H1 (cell line): ENCODE measurements at regions not wholly inside any gene's neighbourhood (a gene's known extent, or its start where the extent isn't known, plus 50 kb on each side); places are given as distances from the start of the nearest gene placed in this dataset.

Source experiments
- CTCF ChIA-PET: fragments of 300-600 bp; sonication (Branson Sonifier 250); formaldehyde crosslinking; loops from one replicate; lab custom pipeline; 2021; ENCODE audit not compliant: partially characterized antibody; lab: Charles Lee
- POLR2A ChIA-PET: fragments of 300-600 bp; sonication (Branson Sonifier 250); formaldehyde crosslinking; loops from one replicate; lab custom pipeline; 2021; ENCODE audit warnings: inconsistent platforms; ENCODE audit not compliant: partially characterized antibody; lab: Charles Lee
- DNase-seq, 2 experiments: peaks; one replicate each; pipeline versions ENCODE4 v3.0.0 to v3.0.0-alpha.2; 2010 to 2022; ENCODE audit warnings: low spot score in 2 of 2, low read depth in 1 of 2, mixed read lengths in 1 of 2
- FAIRE-seq: peaks from 2 replicates; lab custom pipeline; 2011; peaks lifted over from hg19 to GRCh38; lab: Jason Lieb, UNC
- H2AFZ ChIP-seq: 2 replicates; pipeline ENCODE4 v1.8.1; 2012; ENCODE audit warnings: low read length, inconsistent platforms
- H2AK5ac ChIP-seq: 2 replicates; pipeline ENCODE4 v1.6.1; 2013; ENCODE audit warnings: low read depth, low read length
- H2BK120ac ChIP-seq: replicated peaks from 2 replicates; pipeline ENCODE3; 2013; ENCODE audit warnings: low read depth, low read length, inconsistent platforms
- H2BK12ac ChIP-seq: 2 replicates; pipeline ENCODE4 v1.6.1; 2013; ENCODE audit warnings: low read depth, low read length
- H2BK15ac ChIP-seq: 2 replicates; pipeline ENCODE4 v1.6.1; 2013; ENCODE audit warnings: low read length
- H2BK20ac ChIP-seq: 2 replicates; pipeline ENCODE4 v1.6.1; 2013; ENCODE audit warnings: low read length
- H2BK5ac ChIP-seq: 2 replicates; pipeline ENCODE4 v1.6.1; 2013; ENCODE audit warnings: low read depth, low read length
- H3K14ac ChIP-seq: 2 replicates; pipeline ENCODE4 v1.6.1; 2013; ENCODE audit warnings: inconsistent platforms; ENCODE audit not compliant: insufficient read length
- H3K18ac ChIP-seq: 2 replicates; pipeline ENCODE4 v1.6.1; 2013; ENCODE audit warnings: low read length; ENCODE audit errors: extremely low read depth
- H3K23ac ChIP-seq: 2 replicates; pipeline ENCODE4 v1.6.1; 2013; ENCODE audit warnings: inconsistent platforms; ENCODE audit not compliant: insufficient read length
- H3K23me2 ChIP-seq: 2 replicates; pipeline ENCODE4 v1.6.1; 2013; ENCODE audit warnings: low read depth, low read length
- H3K27ac ChIP-seq: 2 replicates; pipeline ENCODE4 v1.6.1; 2011; ENCODE audit warnings: low read depth, low read length, inconsistent platforms
- H3K27me3 ChIP-seq, 4 experiments: replicated peaks in 1 of 4; 1 replicate in 1 of 4; 2 replicates in 3 of 4; pipeline versions ENCODE4 v1.6.1 to v1.8.1; 2011 to 2013; ENCODE audit warnings: low read length in 3 of 4, mild to moderate bottlenecking in 3 of 4, inconsistent platforms in 2 of 4, mixed read lengths in 2 of 4, moderate library complexity in 1 of 4; ENCODE audit not compliant: control insufficient read depth in 3 of 4, insufficient read depth in 3 of 4; ENCODE audit errors: extremely low read depth in 1 of 4
- H3K36me3 ChIP-seq, 4 experiments: 2 replicates each; pipeline versions ENCODE4 v1.6.1 to v1.8.1; 2011 to 2013; ENCODE audit warnings: mild to moderate bottlenecking in 4 of 4, low read length in 3 of 4, moderate library complexity in 2 of 4, control low read depth in 1 of 4, inconsistent platforms in 1 of 4; ENCODE audit not compliant: insufficient read depth in 4 of 4, control insufficient read depth in 2 of 4
- H3K4ac ChIP-seq: replicated peaks from 2 replicates; pipeline ENCODE3; 2013; ENCODE audit warnings: low read length, low read depth, mixed read lengths, inconsistent platforms; ENCODE audit not compliant: insufficient read length
- H3K4me1 ChIP-seq, 4 experiments: replicated peaks in 1 of 4; 1 replicate in 1 of 4; 2 replicates in 3 of 4; pipeline versions ENCODE4 v1.6.1 to v1.8.1; 2011 to 2013; ENCODE audit warnings: low read length in 3 of 4, inconsistent platforms in 2 of 4, mixed read lengths in 1 of 4; ENCODE audit not compliant: insufficient read depth in 4 of 4, control insufficient read depth in 3 of 4
- H3K4me2 ChIP-seq, 2 experiments: 2 replicates each; pipeline versions ENCODE4 v1.6.1 to v1.8.1; 2011 to 2013; ENCODE audit warnings: low read depth in 2 of 2, low read length in 2 of 2, control low read depth in 1 of 2, inconsistent platforms in 1 of 2, mild to moderate bottlenecking in 1 of 2; ENCODE audit not compliant: insufficient read depth in 1 of 2
- H3K4me3 ChIP-seq, 4 experiments: fragments of 200-600, 300-600 bp in 1 of 4; sonication (generic), shearing (Covaris generic), sonication (Bioruptor Twin) in 1 of 4; 2 replicates each; pipeline versions ENCODE4 v1.5.1 to v1.8.1; 2011 to 2016; ENCODE audit warnings: low read length in 4 of 4, low read depth in 3 of 4, control low read depth in 2 of 4, inconsistent platforms in 2 of 4, mild to moderate bottlenecking in 2 of 4, mixed read lengths in 1 of 4, moderate library complexity in 1 of 4; ENCODE audit not compliant: insufficient read depth in 2 of 4; ENCODE audit errors: extremely low read depth in 1 of 4
- H3K56ac ChIP-seq: replicated peaks from 2 replicates; pipeline ENCODE3; 2013; ENCODE audit warnings: low read depth, mild to moderate bottlenecking, mixed read lengths, low read length, inconsistent platforms; ENCODE audit not compliant: insufficient read length
- H3K79me1 ChIP-seq: 2 replicates; pipeline ENCODE4 v1.6.1; 2013; ENCODE audit warnings: low read depth, low read length, control low read depth
- H3K79me2 ChIP-seq, 2 experiments: 2 replicates each; pipeline versions ENCODE4 v1.6.1 to v1.8.1; 2012 to 2013; ENCODE audit warnings: low read length in 2 of 2, mild to moderate bottlenecking in 2 of 2, inconsistent platforms in 1 of 2; ENCODE audit not compliant: insufficient read depth in 2 of 2, control insufficient read depth in 1 of 2
- H3K9ac ChIP-seq, 4 experiments: replicated peaks in 1 of 4; 1 replicate in 1 of 4; 2 replicates in 3 of 4; pipeline versions ENCODE4 v1.6.1 to v1.8.1; 2011 to 2013; ENCODE audit warnings: low read depth in 3 of 4, low read length in 3 of 4, control low read depth in 2 of 4, mild to moderate bottlenecking in 2 of 4, moderate library complexity in 2 of 4, inconsistent platforms in 1 of 4; ENCODE audit errors: extremely low read depth in 1 of 4
- H3K9me3 ChIP-seq, 2 experiments: 2 replicates each; pipeline versions ENCODE4 v1.6.1 to v1.8.1; 2012 to 2013; ENCODE audit warnings: mild to moderate bottlenecking in 2 of 2, moderate library complexity in 2 of 2, control low read depth in 1 of 2, inconsistent platforms in 1 of 2, low read depth in 1 of 2, low read length in 1 of 2, mixed read lengths in 1 of 2; ENCODE audit not compliant: insufficient read depth in 2 of 2
- H4K20me1 ChIP-seq, 2 experiments: replicated peaks in 1 of 2; 2 replicates each; pipeline versions ENCODE3 to v1.8.1; 2011 to 2013; ENCODE audit warnings: inconsistent platforms in 2 of 2, low read length in 2 of 2, mild to moderate bottlenecking in 1 of 2; ENCODE audit not compliant: insufficient read depth in 2 of 2, control insufficient read depth in 1 of 2
- H4K5ac ChIP-seq: 2 replicates; pipeline ENCODE4 v1.6.1; 2013; ENCODE audit warnings: low read length, low read depth, mixed read lengths, inconsistent platforms; ENCODE audit not compliant: insufficient read length
- H4K8ac ChIP-seq: 2 replicates; pipeline ENCODE4 v1.8.0; 2013; ENCODE audit warnings: mild to moderate bottlenecking, moderate library complexity, low read length, inconsistent platforms; ENCODE audit not compliant: insufficient read depth; ENCODE audit errors: extremely low read depth
- H4K91ac ChIP-seq: replicated peaks from 2 replicates; pipeline ENCODE3; 2013; ENCODE audit warnings: low read length, mixed read lengths, inconsistent platforms; ENCODE audit not compliant: insufficient read length
- BACH1 ChIP-seq: IDR thresholded peaks from 2 replicates; pipeline ENCODE4 v1.6.1; 2012; ENCODE audit warnings: low read length, improper control_type of control experiment
- BRCA1 ChIP-seq: IDR thresholded peaks from 2 replicates; pipeline ENCODE4 v1.6.1; 2012; ENCODE audit warnings: low read depth, low read length, improper control_type of control experiment
- FOSL1 ChIP-seq: IDR thresholded peaks from 2 replicates; pipeline ENCODE4 v1.6.1; 2011; ENCODE audit warnings: mild to moderate bottlenecking, low read depth, low read length, moderate library complexity; ENCODE audit not compliant: insufficient read depth
- KDM4A ChIP-seq: IDR thresholded peaks from one replicate; pipeline ENCODE4 v1.7.1; 2012; ENCODE audit warnings: low read depth, mild to moderate bottlenecking, moderate library complexity, low read length, inconsistent platforms; ENCODE audit not compliant: severe bottlenecking
- RFX5 ChIP-seq: IDR thresholded peaks from 2 replicates; pipeline ENCODE4 v1.6.1; 2011; ENCODE audit warnings: low read depth, low read length, improper control_type of control experiment, borderline replicate concordance
- RNF2 ChIP-seq: fragments of 200-900, 300-1000 bp; sonication (generic); IDR thresholded peaks from 2 replicates; pipeline ENCODE4 v1.7.1; 2016; ENCODE audit warnings: borderline replicate concordance, low read depth, mild to moderate bottlenecking, antibody characterized with exemption, low read length; ENCODE audit not compliant: poor library complexity, severe bottlenecking; ENCODE audit errors: missing control alignments
- SP2 ChIP-seq: IDR thresholded peaks from 2 replicates; pipeline ENCODE4 v1.6.1; 2012; ENCODE audit warnings: mild to moderate bottlenecking, low read length, inconsistent platforms
- TAF1 ChIP-seq: IDR thresholded peaks from 2 replicates; pipeline ENCODE4 v1.6.1; 2011; ENCODE audit warnings: mild to moderate bottlenecking, low read depth, low read length
- WGBS, 2 experiments: shearing (Covaris generic) in 1 of 2; methylation state at CpG; one replicate each; pipeline versions ENCODE4 v1.1.6 to v1.1.7; 2013 to 2015; ENCODE audit warnings: low lambda C conversion rate in 2 of 2, mixed read lengths in 2 of 2, inconsistent platforms in 1 of 2, low coverage in 1 of 2, missing lambda C conversion rate in 1 of 2; ENCODE audit not compliant: insufficient replicate concordance in 2 of 2, insufficient coverage in 1 of 2, insufficient read length in 1 of 2; ENCODE audit errors: extremely low coverage in 1 of 2, missing lambda C conversion rate in 1 of 2; 5-methylcytosine and 5-hydroxymethylcytosine counted together
- TF ChIP-seq, protein P1 (sequence below): IDR thresholded peaks from 2 replicates; pipeline ENCODE4 v1.6.1; 2011; ENCODE audit warnings: low read length, improper control_type of control experiment
- TF ChIP-seq, protein P2 (sequence below): IDR thresholded peaks from 2 replicates; pipeline ENCODE4 v1.6.1; 2012; ENCODE audit warnings: inconsistent platforms

DNA sequence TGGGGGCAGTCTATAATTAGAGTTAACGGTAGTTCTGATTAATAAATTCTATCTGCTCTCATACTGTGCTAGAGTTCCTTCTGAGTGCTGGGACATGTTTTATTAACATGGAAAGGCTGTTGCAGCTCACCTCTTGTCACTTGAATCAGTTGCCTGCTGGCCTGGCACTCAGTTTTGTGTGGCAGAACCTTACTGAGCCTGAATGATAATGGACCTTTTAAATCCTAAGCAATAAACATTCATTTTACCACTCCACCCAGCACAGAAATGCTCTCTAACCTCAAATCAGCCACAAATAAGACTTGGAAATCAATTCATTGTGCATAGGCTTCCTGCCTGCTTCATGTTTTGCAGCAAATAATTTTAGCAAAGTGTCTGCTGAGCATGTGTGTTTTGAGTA, 115.0 kb upstream of the RBMS1 start:
- Histone ChIP-seq H3K27me3 (no peaks in the 10 kb centered on the region), H3K56ac (no peak overlapping the region), H3K79me2 (no peaks in the 10 kb centered on the region), H3K23ac (no peak overlapping the region), H3K4me2 (no peak overlapping the region), H3K27ac (no peak overlapping the region), H4K8ac (no peak overlapping the region), H2BK15ac (no peak overlapping the region), H3K4me3 (no peak overlapping the region), H4K5ac (no peak overlapping the region), H2AFZ (no peak overlapping the region), H3K9me3 (no peaks in the 10 kb centered on the region), H3K18ac (no peak overlapping the region), H3K36me3 (no peaks in the 10 kb centered on the region), H2BK5ac (no peak overlapping the region), H3K14ac (no peak overlapping the region), H3K9ac (no peak overlapping the region), H2AK5ac (no peak overlapping the region), H3K4me1 (peaks cover 0 to 3% (median 0%) of the 10 kb centered on the region in 4 experiments; a peak in 1 of 7 replicates), H2BK120ac (no peak overlapping the region), H3K4ac (no peak overlapping the region), H2BK12ac (no peak overlapping the region), H3K23me2 (no peaks in the 10 kb centered on the region), H3K79me1 (no peaks in the 10 kb centered on the region), H2BK20ac (no peak overlapping the region), H4K20me1 (no peaks in the 10 kb centered on the region), H4K91ac (no peak overlapping the region)
- 85% methylated on average over 1 of the region's 1 CpG; no CpG with 5 or more reads in 1 of the 2 experiments for WGBS, 2 experiments
- FAIRE-seq (no peak), DNase-seq (no peak)
- TF ChIP-seq SP2 (no peak), BACH1 (no peak), RFX5 (no peak), BRCA1 (no peak), TAF1 (no peak), RNF2 (no peak), FOSL1 (no peak), KDM4A (no peak)
- TF ChIP-seq, protein P1, sequence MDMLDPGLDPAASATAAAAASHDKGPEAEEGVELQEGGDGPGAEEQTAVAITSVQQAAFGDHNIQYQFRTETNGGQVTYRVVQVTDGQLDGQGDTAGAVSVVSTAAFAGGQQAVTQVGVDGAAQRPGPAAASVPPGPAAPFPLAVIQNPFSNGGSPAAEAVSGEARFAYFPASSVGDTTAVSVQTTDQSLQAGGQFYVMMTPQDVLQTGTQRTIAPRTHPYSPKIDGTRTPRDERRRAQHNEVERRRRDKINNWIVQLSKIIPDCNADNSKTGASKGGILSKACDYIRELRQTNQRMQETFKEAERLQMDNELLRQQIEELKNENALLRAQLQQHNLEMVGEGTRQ: no peak
- TF ChIP-seq, protein P2, sequence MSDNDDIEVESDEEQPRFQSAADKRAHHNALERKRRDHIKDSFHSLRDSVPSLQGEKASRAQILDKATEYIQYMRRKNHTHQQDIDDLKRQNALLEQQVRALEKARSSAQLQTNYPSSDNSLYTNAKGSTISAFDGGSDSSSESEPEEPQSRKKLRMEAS: no peak
- ChIA-PET POLR2A (no interaction called here), CTCF (interaction anchor here (1.0 to 2.4 kb wide), 3 partner anchors 9 to 211 kb away, joined by 3 to 6 read pairs (median 3); no protein-coding TSS in a partner anchor)
